Stromal cell of bone marrow (primary cell): ENCODE measurements at regions not wholly inside any gene's neighbourhood (a gene's known extent, or its start where the extent isn't known, plus 50 kb on each side); places are given as distances from the start of the nearest gene placed in this dataset.

Experiments
- DNase-seq: peaks from one replicate; pipeline ENCODE4 v3.0.0-alpha.2; 2012; ENCODE audit warnings: low read depth

GRCh38 chr2:198411936-198412335, 607.5 kb downstream of the PLCL1 start:
- DNase-seq = no peak

DNA sequence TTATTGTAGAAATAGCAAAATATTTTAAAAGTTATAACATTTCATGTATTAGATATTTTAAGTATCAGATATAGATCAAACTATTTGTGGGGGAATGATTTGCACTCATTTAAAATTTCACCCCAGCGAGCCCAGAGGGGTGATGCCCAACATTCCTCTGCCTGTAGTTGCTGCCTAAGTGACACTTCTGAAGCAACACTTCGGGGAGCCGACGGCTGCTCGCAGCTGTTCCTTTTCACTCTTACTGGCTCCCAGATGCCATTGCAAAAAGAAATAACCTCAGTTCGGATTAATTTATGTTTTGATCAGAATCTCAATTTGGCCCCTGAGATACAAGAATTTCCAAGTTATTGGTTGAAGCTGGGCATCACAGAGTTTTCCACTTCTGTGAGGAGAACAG, 603.8 kb downstream of the PLCL1 start:
- DNase-seq = no peak

GRCh38 chr2:198405311-198405710, 600.9 kb downstream of the PLCL1 start:
- no peak for DNase-seq

GRCh38 chr2:198401644-198402043, 597.3 kb downstream of the PLCL1 start:
- no peak for DNase-seq

GRCh38 chr2:198400999-198401398, 596.6 kb downstream of the PLCL1 start:
- DNase-seq = no peak

GRCh38 chr2:198394208-198394607, 589.8 kb downstream of the PLCL1 start:
- DNase-seq = no peak

- DNase-seq = no peak
Observed at GRCh38 chr2:198390670-198391069, 586.3 kb downstream of the PLCL1 start.

- no peak for DNase-seq
Observed at GRCh38 chr2:198387677-198388076, 583.3 kb downstream of the PLCL1 start.

DNA sequence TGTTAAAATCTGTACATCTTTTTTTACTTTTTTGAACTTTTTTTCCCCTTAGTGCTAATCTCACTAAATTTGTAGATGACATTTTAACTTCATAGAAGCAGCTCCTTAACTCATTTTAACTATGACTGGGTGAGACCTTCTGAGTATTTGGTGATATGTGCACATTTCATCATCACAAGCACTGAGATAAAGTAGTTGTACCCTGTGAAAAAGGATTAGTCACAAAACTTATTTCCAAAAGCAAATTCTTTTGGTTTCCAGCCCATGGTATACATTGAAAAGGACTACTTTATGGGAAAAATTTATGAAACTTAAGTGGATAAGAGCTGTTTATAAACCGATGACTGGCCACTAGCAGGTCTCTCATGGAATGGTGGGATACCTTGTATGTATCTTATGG, 581.5 kb downstream of the PLCL1 start:
- no peak for DNase-seq

GRCh38 chr2:198385326-198385725, 580.9 kb downstream of the PLCL1 start:
- DNase-seq = no peak

DNA sequence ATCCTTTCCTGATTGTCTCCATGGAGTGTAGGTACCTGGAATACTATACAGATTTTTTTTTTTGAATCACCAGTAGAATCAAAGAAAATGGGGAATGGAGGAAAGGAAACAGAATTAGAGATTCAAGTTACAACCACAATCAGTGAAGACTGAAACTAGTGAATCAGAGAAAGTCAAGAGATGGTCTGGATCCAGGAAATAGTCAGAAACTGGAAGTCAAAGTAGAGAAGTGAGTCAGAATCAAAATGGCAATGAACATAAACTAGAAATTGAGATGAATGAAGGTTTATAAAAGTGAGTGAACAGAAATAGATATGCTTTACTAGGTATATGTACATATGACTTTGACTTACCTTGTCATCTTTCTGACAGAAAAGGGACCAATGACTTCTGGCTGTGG, 579.0 kb downstream of the PLCL1 start:
- DNase-seq = peak; percentile 54

DNA sequence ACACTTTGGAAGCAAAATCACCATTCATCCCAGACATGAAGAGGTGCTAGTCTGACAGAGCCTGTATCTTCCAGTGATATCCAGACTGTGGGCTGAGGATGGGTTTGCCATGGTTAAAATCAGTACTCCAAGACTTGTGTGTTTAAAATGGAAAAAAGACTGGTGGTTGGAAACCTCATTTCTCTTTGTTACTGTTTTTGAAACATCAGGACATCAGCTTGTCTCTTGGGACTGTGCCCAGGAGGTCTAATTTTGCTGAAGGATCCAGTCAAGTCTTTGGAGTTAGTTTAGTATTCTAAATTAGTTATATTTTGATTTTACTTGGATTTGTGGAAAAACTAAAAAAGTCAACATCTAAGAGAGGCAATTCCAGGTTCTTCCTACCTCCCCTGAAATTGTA, 578.4 kb downstream of the PLCL1 start:
- no peak for DNase-seq

DNA sequence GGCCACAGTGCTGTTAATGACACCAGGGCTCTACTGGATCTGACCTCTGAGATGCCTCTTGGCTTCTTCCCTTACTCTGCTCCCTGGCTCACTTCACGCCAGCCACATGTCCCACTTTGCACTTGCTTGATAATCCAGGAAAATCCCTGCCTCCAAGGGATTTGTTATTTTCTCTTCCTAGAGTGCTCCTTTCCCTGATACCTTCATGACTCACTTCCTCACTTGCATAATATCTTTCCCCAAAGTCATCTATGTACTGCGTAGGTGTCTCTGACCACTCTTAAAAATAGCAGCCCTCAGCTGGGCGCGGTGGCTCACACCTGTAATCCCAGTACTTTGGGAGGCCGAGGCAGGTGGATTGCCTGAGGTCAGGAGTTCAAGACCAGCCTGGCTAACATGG, 572.3 kb downstream of the PLCL1 start:
- no peak for DNase-seq

DNA sequence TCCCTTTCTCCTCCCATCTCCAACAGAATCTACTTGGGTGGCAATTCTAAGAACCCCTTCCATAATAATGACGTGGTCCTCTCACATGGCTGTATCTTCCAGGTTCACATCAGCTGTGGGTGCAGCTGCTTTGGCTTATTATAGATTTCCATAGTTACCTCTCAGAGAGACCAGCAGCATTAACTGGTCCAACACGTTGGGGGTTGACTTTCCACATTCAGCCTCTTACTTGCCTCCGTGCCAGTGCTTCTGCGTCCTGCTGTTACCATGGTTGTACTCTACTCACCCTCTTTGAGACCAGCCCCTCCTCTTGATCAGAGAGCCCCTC, 570.7 kb downstream of the PLCL1 start:
- DNase-seq = no peak

DNA sequence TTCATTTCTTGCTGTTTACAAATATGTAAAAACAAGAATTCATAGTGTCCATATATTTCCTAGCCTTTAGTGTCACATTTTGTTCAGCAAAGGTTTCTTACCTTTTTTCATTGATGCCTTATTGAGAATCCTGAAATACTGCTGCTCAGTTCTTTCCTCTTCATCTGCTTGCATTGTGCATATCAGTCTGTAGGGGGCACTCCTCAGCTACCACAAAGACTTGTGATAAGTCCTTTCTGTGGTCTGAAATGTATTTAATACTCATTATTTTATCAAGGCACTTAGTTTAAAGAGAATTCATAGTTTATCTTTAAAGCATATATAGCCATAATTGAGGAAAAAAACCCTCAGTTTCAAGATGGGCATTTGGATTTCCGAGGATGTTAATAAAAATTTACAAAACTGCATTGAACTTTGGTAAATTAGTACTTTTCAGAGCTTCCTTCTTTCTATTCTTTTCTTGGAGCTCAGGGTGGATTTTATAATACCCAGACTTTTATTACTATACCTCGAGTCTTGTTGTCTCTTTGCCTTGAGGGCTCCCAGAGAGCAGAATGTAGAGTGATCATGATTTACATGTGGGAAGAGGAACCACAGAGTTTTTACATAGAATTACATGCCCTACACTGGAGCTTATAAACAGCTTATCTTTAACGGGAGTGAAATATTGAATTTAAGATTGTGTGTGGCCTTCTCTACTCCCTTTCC, 570.1 kb downstream of the PLCL1 start:
- peak; percentile 67 for DNase-seq

DNA sequence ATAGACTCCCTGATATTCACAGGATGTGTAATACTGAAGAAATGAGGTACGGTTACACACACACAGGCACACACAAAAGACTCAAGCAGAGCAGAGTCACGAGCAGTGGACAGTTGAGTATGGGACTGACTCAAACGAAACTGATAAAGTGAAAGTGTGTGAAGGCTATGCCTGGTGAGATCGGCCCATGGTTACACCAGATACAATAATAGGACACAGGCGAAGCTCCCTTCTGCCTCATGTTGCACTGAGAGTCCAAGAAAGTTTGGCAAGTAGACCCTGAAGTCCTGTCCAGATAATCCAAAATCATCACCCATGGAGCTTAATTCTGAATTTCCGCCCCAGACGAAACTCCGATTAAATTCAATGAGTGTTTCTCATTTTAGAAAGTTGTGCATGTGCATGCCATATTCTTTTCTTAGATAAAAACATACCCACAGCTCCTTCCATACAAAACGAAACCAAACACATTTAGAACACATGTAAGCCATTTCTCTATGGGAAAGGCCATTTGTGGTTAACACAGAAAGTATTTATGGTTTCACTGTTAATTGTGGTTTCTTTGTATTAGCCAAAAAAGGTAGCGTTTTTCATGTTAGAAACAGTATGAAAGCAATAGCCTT, 567.6 kb downstream of the PLCL1 start:
- peak; percentile 71 for DNase-seq

- no peak for DNase-seq
Observed at GRCh38 chr2:198371329-198371728, 566.9 kb downstream of the PLCL1 start.

DNA sequence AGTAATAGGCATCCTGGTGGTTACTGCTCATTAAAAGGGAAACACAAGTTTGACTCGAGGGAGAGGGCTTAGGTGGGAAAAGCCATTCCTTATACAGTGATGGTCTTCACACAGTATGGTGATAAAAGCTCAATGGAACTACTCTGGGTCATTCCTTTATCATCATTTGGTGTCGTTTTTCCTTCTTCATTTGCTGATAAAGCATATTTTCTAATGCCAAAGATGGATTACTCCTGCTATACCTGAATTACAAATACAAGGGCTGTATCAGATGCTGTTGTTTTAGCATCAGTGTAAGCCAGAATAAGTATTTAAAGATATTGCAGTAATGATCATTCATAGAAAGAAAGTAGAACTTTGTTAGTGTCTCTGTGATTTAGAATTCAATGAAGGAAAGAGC, 563.7 kb downstream of the PLCL1 start:
- no peak for DNase-seq

DNA sequence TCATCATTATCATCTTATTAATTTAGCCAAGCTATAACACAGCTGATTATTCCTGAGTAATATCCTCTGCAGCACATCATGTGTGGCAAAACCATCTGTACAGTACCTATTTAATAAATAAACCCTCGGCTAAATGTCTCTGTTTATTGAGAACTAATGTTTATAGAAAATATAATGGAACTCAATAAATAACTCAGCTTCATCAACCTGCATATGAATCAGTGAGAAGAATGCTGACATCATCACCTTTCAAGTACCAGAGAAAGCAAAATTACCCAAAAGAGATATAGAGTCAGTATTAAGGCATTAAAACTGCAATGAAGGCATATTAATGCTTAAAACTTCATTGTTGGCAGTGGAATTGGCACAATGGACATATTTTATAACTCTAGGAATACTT, 558.3 kb downstream of the PLCL1 start:
- no peak for DNase-seq

DNA sequence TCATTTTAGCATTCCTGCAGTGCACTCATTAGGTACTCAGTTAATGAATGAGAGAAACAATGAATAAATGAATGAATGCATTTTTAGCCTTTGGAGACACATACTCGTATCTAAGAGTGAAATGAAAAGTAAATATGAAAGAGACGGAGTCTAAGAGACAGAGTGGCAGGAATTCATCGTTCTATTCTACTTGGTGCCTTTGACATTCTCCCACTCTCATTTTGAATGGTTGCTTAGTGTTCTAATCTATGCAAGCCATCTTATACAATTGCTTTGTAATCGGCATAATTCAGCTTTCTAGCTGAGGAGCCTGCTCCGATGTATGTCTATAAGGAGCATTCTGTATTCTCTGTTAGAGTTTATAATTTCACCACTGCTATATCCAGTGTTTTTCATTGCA, 554.9 kb downstream of the PLCL1 start:
- DNase-seq = no peak

DNA sequence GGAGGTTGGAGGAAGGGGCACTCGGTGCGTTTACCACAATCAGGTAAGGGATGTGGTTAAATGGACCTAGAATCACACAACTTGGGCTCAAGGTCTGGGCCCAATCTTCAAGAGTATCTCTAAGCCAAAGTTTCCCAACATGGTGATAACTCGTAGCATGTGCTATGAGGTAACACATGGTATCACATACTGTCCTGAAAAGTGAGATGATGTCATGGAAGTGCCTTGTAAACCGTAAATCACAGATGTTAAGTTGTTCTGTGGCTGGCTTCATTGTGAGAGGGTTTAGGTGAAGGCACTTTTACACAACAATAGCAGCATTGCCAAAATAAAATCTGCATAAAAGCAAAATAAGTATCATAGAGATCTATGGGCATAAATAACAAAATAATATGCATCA, 551.8 kb downstream of the PLCL1 start:
- no peak for DNase-seq

GRCh38 chr2:198351647-198352046, 547.3 kb downstream of the PLCL1 start:
- no peak for DNase-seq

DNA sequence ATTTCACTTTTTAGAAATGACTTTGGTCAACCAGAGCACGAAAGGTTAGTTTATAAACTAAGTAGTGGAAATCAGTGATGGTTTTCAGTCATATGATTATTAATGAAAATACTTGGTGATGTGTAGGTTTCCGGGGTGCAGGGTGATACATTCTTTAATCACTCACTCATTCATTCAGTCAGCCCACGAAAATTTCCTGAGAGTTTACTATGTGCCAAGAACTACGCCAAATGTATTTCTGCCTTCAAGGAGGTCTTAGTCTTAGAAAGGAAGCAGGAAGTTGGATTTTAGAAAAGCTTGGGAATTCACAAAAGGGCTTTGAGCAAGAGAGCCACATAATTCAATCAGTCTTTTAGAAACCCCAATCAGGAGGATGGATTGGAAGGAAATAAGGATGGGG, 543.6 kb downstream of the PLCL1 start:
- no peak for DNase-seq

DNA sequence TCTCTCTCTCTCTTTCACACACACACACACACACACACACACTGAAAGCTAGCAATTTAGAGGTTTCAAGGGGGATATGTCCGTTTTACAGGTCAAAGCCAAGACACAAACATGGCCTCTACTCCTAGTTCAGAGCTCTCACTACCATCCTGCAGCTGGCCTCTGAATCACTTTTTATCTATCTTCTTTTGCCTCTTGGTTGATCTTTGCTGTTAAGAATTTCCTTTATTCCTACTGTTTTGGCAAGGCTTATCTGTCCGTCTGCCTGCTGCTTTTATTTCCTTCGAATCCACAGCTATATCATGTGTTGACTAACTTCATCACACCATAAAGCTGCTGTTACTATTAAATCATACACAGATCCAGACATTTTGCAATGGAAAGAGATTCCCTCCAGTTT, 543.0 kb downstream of the PLCL1 start:
- DNase-seq = no peak
